DMS53 treated with DMSO at 0.1 percent for 48 hours (cell line): ENCODE measurements at regions not wholly inside any gene's neighbourhood (a gene's known extent, or its start where the extent isn't known, plus 50 kb on each side); places are given as distances from the start of the nearest gene placed in this dataset.
A peak's percentile ranks its signal among the peaks of the same experiment; 100 is the strongest.
"Not testable (repeated sequence)": the region's sequence is repeated elsewhere in the genome, so short reads cannot be mapped to it uniquely, and the experiment has no call there.

ENCODE experiments used
- DNase-seq: peaks from one replicate; lab custom pipeline; 2025; ENCODE audit not compliant: unreplicated experiment; lab: John Stamatoyannopoulos, UW

DNA sequence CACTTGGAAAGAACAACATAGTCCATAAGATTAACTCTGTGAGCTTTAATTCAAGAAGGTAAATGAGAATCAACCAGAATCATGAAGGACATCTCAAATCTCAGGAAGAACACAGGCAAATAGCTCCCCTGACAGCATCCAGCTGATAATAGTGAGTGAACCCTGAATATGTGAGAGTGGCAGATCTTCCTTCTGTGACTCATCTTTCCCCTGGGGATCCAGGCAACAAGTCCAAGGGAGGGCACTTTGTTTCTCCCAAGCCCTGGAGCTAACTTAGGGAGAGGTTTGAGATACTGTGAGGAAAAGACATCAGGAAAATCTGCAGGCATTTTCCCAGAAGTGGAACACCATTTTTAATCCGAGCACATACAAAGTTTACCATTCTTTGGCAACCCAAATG is 763.9 kb upstream of the MGAT4C start:
- DNase-seq = no peak

DNA sequence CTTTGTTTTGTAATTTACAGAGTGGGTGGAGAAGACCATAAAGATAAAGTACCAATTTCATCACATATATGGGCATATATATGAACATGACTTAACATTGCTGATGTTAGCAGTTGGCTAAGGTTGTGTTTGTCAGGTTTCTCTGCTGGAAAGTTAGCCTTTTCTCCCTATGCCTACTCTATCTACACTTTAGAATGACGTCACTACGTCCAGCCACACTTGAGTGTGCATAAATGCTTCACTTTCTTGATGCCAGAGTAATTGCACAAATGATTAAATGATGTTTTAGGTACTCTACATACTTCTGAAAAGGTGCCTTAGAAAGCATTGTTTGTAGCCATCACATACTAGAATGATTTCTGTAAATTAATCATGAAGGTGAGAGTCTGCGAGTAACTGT is 759.2 kb upstream of the MGAT4C start:
- no peak for DNase-seq

- DNase-seq = no peak
Measured at GRCh38 chr12:87008785-87009384, 752.7 kb upstream of the MGAT4C start.

GRCh38 chr12:87001102-87001501 is 744.9 kb upstream of the MGAT4C start:
- no peak for DNase-seq

DNA sequence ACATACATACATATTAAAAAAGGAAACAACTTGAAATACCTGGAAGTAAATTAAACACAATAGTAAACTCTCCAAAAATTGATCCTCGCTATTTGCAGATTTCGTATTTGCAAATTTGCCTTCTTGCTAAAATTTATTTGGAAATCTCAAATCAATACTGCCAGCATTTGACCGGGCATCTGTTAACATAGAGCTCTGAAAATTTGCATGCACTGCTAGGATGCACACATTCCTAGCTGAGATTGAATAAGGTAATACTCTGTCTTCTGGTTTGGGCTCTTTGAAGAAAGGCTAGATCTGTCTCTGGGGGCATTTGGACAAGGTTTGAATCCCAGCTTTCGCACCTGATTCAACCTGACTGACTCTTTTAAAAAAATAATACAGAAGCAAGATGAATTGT is 729.1 kb upstream of the MGAT4C start:
- no peak for DNase-seq

GRCh38 chr12:86970595-86970994 is 714.4 kb upstream of the MGAT4C start:
- not testable (repeated sequence) for DNase-seq

GRCh38 chr12:86959766-86960458 is 703.7 kb upstream of the MGAT4C start:
- DNase-seq = no peak

DNA sequence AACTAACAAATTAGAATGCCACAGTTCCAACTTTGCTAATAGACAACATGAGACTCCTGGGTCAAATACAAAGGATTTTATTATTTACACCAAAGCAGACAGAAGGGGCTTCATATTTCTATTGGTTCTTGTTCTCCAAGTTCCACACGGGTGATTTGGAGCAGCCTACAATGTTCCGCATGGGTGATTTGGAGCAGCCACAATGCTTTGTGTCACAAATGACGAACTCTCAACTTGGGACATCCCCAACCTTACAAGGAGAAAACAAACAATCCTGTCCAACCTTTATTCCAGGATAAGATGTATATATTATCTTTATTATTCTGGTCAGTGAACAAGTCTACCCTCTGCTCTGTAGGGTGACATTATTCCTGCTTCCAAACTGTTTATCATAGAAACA is 694.3 kb upstream of the MGAT4C start:
- DNase-seq = peak; percentile 68

DNA sequence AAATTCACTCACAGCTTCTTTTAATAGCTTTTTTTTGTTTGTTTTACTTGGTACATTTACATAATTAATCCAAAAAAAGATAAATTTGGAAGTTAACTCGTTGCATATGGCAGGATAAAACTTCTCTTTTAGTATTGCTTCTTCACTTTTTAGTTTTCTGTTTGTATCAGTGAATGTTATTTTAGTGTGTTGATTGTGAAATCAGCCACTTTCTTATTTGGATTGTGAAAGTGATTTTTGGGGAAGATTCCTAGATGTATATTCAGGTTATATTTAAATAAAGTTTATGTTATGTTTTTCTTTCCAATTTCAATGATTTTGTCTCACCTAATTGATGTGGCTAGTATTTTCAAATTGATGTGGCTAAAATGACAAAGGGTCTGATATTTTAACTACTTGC is 693.9 kb upstream of the MGAT4C start:
- DNase-seq = no peak

GRCh38 chr12:86948851-86949250 is 692.7 kb upstream of the MGAT4C start:
- no peak for DNase-seq

DNA sequence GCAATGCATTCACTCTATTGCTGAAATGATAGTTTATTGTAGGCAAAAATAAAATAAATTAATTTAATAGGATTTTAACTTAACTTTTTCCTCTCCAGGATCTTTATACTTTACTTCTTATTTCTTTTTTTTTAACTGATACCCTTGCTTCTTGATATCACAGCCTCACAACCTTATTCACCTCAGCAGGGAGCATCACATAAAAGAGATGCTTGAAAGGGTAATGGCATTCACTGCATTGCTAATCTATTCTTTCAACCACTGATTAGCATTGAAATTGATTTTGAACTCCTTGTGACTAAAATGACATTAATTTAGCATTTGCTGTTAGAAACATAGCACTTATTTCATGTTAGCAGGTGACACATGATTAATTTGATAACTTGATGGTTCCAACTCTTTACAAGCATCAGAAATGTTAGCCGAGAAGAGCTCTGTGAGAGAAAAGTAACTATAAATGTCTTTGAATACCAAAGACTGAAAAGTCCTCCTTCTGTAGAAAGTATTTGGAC is 689.5 kb upstream of the MGAT4C start:
- DNase-seq = no peak

DNA sequence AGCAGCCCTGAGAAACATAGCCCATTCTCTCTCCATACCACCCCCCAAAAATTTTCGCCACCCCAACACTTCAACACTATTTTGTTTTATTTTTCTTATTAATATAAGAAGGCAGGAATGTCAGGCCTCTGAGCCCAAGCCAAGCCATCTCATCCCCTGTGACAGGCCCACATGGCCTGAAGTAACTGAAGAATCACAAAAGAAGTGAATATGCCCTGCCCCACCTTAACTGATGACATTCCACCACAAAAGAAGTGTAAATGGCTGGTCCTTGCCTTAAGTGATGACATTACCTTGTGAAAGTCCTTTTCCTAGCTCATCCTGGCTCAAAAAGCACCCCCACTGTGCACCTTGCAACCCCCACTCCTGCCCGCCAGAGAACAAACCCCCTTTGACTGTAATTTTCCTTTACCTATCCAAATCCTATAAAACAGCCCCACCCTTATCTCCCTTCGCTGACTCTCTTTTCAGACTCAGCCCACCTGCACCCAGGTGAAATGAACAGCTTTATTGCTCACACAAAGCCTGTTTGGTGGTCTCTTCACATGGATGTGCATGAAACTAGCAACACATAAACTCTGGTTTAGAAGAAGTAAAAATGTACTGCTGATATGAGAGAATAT is 688.1 kb upstream of the MGAT4C start:
- not testable (repeated sequence) for DNase-seq

DNA sequence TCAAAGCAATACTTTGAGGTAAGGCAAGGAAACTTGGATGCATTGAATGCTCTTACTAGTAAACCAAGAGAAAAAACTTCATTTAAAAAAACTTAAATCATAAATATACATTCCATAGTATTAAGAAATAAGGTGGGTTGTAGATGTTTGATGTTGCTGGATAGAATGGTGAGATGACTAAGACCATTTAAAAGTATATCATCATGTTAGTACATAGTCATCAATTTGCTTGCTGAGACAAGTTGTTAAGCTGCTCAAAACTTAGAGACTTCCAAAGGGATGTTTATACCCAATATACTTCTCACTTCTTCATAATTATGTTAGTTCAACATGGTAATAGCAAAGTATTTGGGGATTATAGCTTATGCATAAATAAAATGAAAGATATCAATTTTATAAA is 675.5 kb upstream of the MGAT4C start:
- DNase-seq = no peak

DNA sequence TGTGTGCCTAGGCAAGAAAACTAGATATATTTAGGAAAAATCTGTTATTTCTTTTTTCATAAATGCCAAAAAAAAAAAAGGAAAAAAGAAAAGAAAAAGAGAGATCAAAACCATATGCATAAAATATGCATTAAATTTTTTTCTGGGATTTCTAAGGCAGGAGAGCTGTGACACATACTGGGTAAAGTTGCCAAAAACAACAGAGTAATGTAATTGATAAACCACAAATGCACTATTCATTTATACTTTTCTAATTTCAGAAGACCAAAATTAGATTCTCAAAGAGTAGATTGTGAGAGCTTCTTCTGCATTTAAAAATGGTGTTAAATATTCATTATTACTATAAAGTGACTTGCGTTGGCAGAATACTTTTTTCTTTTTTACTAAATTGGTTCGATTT is 673.8 kb upstream of the MGAT4C start:
- no peak for DNase-seq

DNA sequence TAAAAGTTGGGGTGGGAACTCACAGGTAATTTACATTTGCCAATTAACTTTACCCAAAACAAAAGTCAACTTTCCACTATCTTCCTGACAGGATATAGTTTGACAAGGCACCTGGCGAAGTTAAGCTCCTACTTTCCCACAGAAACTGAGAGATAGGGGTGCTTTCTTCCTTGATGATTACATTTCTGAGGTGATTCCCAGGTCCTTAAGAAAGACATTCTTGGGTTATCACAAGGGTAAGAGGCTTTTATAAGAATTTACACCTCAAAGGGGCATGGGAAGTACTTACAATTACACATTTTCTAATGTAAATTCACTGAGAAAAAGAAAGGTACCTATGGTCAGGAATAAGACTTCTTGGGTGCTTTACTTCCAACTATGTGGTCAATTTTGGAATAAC is 660.9 kb upstream of the MGAT4C start:
- no peak for DNase-seq

DNA sequence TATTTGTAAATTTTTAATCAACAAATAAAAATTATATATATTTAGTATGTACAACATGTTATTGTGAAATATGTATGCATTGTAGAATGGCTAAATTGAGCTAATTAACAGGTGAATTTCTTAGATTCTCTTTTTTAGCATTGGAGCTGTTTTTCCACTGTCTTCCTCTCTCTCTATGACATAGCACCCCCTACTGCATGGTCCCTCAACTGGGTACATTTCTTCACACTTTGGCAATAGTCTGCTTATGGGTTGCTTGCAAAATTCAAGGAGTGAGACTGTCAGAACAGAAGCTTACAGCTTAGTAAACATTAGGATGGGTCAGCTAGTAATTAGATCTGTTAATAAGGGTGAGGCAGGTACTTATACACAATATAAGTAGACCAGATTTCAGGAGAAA is 658.5 kb upstream of the MGAT4C start:
- DNase-seq = peak; percentile 19

DNA sequence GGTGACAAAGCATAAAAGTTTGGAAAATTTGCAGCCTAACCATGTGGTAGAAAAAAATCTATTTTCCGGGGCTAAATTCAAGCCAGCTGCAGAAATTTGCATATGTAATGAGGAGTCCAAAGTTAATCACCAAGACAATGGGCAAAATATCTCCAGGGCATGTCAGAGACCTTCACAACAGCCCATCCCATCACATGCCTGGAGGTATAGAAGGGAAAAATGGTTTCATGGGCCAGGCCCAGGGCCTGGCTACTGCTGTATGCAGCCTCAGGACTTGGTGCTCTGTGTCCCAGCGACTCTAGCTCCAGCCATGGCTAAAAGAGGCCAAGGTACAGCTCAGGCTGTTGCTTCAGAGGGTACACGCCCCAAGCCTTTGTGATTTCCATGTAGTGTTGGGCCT is 655.8 kb upstream of the MGAT4C start:
- no peak for DNase-seq

- DNase-seq = no peak
Measured at GRCh38 chr12:86903159-86903558, 647.0 kb upstream of the MGAT4C start.

- no peak for DNase-seq
Measured at GRCh38 chr12:86860776-86861175, 604.6 kb upstream of the MGAT4C start.

- DNase-seq = no peak
Measured at GRCh38 chr12:86852451-86852850, 596.3 kb upstream of the MGAT4C start.

DNA sequence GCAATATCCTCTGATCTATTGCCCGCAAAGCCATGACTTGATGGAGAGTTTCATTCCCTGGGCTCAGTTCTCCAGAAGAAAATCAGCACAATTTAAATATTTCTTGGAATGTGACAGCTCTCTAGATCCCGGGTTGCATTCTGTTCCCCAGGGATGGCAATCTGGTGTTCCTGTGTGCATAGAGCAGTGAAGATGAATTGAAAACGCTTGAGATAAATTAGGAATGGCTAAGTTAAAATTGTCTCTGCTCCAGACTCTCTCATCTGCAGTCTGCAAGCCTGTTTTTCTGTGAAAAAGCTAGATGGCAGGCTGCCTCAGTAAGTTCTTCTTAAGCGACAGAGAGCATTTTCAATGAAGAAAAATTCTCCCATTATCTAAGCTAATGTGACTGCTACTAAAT is 582.5 kb upstream of the MGAT4C start:
- no peak for DNase-seq

DNA sequence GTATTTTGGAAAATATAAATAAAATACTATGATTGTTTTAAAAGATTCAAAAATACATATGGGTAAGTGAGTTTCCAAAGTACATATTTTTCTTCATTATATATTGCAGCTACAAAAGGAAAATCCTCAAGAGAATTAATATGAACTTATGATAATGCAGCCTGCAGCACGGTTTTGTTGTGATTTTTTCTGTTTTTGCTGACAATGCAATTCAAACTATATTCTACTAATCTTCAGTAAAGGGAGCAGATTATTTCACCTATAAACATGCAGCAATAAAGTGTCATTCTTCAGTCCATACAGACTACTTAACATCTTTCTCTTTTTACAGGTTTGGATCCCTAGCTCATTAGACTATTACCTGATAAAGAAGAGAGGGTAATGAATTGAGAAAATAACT is 582.1 kb upstream of the MGAT4C start:
- DNase-seq = no peak
